Transverse colon (tissue), 4 donors: ENCODE measurements at regions not wholly inside any gene's neighbourhood (a gene's known extent, or its start where the extent isn't known, plus 50 kb on each side); places are given as distances from the start of the nearest gene placed in this dataset.

Source experiments
- DNase-seq: peaks from one replicate; pipeline ENCODE4 v3.0.0-alpha.2; 2019
- H3K27ac ChIP-seq, 4 donors: fragments of 200-600 bp; sonication (generic); 2 replicates each; pipeline ENCODE4 v1.5.1; 2016 to 2018; ENCODE audit warnings: inconsistent platforms in 4 of 4
- H3K27me3 ChIP-seq: fragments of 200-600 bp; sonication (generic); 2 replicates; pipeline ENCODE4 v1.5.1; 2017; ENCODE audit warnings: inconsistent platforms
- H3K36me3 ChIP-seq, 4 donors: fragments of 200-600 bp; sonication (generic); 2 replicates each; pipeline ENCODE4 v1.5.1; 2017 to 2019; ENCODE audit warnings: inconsistent platforms in 4 of 4
- H3K4me1 ChIP-seq, 4 donors: fragments of 200-600 bp; sonication (generic); 2 replicates each; pipeline ENCODE4 v1.5.1; 2017 to 2020; ENCODE audit warnings: inconsistent platforms in 4 of 4
- H3K4me3 ChIP-seq, 4 donors: fragments of 200-600 bp; sonication (generic); 1 replicate in 1 of 4; 2 replicates in 3 of 4; pipeline versions ENCODE4 v1.5.1 to v1.6.1; 2017 to 2019; ENCODE audit warnings: inconsistent platforms in 4 of 4
- H3K9me3 ChIP-seq, 2 donors: fragments of 200-600 bp; sonication (generic); 2 replicates each; pipeline ENCODE4 v1.5.1; 2017 to 2019; ENCODE audit warnings: inconsistent platforms in 2 of 2
- EP300 ChIP-seq: sonication (generic); formaldehyde crosslinking; IDR thresholded peaks from one replicate; pipeline ENCODE4 v1.6.1; 2017; ENCODE audit warnings: antibody characterized with exemption, low read depth
- POLR2A ChIP-seq: fragments of 450-650 bp; IDR thresholded peaks from one replicate; pipeline ENCODE4 v1.6.1; 2016; ENCODE audit warnings: antibody characterized with exemption, mild to moderate bottlenecking, moderate library complexity
- POLR2AphosphoS5 ChIP-seq, 3 donors: sonication (generic); formaldehyde crosslinking; IDR thresholded peaks; one replicate each; pipeline ENCODE4 v1.6.1; 2016; ENCODE audit warnings: antibody characterized with exemption in 3 of 3
- WGBS, 2 donors: methylation state at CpG; one replicate each; pipeline ENCODE4 v1.1.5; 2018; ENCODE audit warnings: low coverage in 1 of 2; 5-methylcytosine and 5-hydroxymethylcytosine counted together
- in situ Hi-C, 4 donors: fragments of 200-750 bp; cut with MboI; loops; one replicate each; pipeline versions ENCODE4 v1.15.0 to v1.15.1; 2017; ENCODE audit warnings: low sequenced_read_pairs in 3 of 4, low pct_ligation_motif_present in 1 of 4, low pct_unique_long_range_greater_than_20kb in 1 of 4
- intact Hi-C: fragments of 100-400 bp; cut with DNase I; formaldehyde crosslinking; loops from one replicate; pipeline ENCODE4 v1.15.1; 2023; ENCODE audit warnings: low total_unique reads
- TF ChIP-seq, protein P1 (sequence below), 5 experiments: fragments of 200-600 bp in 3 of 5; fragments of 450-650 bp in 2 of 5; sonication (generic) in 3 of 5; IDR thresholded peaks; 1 replicate in 2 of 5; 2 replicates in 3 of 5; pipeline ENCODE4 v1.5.1; 2016 to 2017; ENCODE audit warnings: antibody characterized with exemption in 5 of 5, inconsistent platforms in 3 of 5, mild to moderate bottlenecking in 2 of 5, moderate library complexity in 1 of 5

DNA sequence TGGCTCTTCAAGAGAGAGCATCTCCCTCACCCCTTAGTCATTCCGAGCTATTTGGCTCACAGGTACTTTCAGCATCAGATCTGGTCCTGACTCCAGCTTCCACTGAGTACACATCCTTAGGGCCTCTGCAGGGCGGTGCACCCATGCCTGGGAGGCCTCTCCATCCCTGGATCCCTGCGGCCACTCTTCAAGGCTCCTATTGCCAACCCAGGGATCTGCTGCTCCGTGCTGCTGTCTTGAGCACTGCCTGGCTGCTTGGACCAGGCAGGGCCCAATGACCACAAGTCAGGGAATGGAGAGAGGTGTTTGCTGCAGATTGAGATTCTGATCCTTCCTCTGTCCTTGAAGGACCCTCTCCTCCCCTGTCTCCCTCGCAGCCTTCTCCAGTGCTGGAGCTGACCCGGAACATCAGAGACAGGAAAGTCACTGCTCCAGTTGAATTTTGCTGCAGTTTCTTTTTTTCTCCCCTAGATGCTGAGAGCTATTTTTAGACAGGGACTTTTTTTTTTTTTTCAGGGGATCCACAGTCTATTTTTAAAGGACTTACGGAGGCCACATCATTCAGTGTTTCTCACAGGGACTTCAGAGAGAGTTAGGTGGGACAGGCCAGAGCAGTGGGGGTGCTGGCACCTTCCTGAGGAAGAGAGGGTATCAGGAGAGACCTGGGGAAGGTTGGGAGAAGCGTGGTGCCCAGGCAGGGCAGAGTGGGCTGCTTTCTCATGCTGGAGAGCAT lies 50.1 kb upstream of the KCNA1 start:
- no peak overlapping the region for H3K4me3 ChIP-seq
- 55 to 76% methylated on average over 2 to 8 of the region's 8 CpGs for WGBS, 2 donors
- no peaks in the 10 kb centered on the region for H3K9me3 ChIP-seq
- no peaks in the 10 kb centered on the region for H3K36me3 ChIP-seq
- TF ChIP-seq EP300 (no peak), POLR2A (no peak), POLR2AphosphoS5 (IDR thresholded peaks at IDR 0.05) (no peak)
- TF ChIP-seq, protein P1, sequence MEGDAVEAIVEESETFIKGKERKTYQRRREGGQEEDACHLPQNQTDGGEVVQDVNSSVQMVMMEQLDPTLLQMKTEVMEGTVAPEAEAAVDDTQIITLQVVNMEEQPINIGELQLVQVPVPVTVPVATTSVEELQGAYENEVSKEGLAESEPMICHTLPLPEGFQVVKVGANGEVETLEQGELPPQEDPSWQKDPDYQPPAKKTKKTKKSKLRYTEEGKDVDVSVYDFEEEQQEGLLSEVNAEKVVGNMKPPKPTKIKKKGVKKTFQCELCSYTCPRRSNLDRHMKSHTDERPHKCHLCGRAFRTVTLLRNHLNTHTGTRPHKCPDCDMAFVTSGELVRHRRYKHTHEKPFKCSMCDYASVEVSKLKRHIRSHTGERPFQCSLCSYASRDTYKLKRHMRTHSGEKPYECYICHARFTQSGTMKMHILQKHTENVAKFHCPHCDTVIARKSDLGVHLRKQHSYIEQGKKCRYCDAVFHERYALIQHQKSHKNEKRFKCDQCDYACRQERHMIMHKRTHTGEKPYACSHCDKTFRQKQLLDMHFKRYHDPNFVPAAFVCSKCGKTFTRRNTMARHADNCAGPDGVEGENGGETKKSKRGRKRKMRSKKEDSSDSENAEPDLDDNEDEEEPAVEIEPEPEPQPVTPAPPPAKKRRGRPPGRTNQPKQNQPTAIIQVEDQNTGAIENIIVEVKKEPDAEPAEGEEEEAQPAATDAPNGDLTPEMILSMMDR (IDR thresholded peaks at IDR 0.05): no peak
- DNase-seq: no peak
- peaks cover 38% of the 10 kb centered on the region for H3K27me3 ChIP-seq
- H3K27ac ChIP-seq: no peak overlapping the region
- peaks cover 7 to 15% (median 10%) of the 10 kb centered on the region in 4 donors for H3K4me1 ChIP-seq
- intact Hi-C loops (loop anchor here (10.0 kb wide), 2 partner anchors 55 to 225 kb away; no protein-coding TSS in a partner anchor), in situ Hi-C loops (loop anchor here (5.0 to 10.0 kb wide), 3 partner anchors 135 to 145 kb away; no protein-coding TSS in a partner anchor)
